ENCODE measurements at regions not wholly inside any gene's neighbourhood (a gene's known extent, or its start where the extent isn't known, plus 50 kb on each side); places are given as distances from the start of the nearest gene placed in this dataset.
A peak's percentile ranks its signal among the peaks of the same experiment; 100 is the strongest.

DNA sequence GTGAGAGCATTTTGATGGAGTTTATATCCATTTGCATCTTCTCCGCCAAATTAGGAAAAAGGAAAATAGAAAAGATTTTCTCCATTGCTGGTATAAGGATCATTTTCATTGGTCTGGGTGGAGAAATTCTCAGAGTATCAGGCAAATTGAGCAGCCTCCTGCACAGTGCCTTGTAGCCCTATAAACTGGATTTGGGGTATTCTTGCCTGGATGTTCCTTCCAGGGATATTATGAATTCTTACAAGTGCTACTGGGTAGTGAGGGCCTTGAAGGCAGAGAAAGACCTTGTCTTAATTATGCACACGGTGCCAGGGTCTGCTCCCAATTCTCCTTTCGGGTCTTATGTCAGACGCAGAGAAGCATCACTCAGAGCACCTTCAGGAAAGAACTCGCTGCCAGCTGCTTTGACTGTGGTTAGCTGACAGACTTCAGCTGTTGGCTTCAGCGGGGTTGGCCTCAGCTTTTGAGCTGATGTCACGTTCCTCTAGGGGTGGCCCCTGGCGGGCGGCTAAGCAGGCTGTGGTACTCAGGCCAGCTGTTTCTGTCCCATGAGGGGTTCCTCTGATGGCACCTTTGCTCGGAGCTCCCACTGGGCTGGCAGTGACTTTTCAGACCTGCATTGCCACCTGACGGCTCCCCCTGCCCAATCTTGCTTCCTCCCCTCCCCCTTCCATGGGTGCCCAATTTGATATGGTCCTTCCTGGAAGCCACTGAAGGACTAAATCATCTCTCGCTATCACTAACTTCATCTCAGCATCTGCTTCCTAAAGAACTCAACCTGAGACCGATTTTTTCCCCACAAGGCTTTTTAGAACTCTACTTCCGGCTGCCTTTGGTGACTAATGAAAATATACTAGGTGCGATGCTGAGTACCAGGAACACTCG lies 519.5 kb downstream of the BCOR start:
- peak; percentile 5 for DNase-seq

DNA sequence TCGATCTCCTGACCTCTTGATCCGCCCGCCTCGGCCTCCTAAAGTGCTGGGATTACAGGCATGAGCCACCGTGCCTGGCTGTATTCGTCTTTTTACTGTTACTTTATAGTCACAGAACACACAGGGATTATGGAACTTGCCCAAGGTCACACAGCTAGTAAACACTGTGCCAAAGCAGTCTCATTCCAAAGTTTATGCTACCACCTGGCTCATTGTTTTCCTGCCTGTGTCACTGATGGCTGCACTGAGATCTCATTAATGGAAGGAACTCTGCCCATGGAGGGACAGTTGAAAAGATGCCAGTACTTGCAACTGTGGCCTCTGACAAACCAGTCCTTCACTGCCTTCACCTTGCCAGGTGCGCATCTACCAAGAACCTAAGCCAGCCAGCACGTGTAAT lies 517.7 kb downstream of the BCOR start:
- DNase-seq = no peak

DNA sequence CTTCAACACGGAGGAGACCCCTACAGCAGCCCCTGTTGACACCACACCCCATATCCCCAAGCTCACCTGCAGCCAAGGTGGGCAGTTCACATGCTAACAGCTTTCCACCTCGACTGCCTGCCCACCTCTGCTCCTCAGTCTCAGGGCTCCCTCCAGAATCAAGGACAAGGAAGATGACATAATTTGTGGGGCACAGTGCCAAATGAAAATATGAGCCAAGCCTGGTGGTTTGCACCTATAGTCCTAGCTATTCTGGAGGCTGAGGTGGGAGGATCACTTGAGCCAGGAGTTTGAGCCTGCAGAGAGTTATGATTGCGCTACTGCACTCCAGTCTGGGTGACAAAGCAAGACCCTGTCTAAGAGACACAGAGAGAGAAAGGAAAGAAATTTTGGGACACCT lies 516.3 kb downstream of the BCOR start:
- no peak for DNase-seq

- no peak for DNase-seq
Measured at GRCh38 chrX:39582091-39582490, 515.7 kb downstream of the BCOR start.

- DNase-seq = no peak
Measured at GRCh38 chrX:39582976-39583375, 514.8 kb downstream of the BCOR start.

- DNase-seq = no peak
Measured at GRCh38 chrX:39585808-39586207, 511.9 kb downstream of the BCOR start.

DNA sequence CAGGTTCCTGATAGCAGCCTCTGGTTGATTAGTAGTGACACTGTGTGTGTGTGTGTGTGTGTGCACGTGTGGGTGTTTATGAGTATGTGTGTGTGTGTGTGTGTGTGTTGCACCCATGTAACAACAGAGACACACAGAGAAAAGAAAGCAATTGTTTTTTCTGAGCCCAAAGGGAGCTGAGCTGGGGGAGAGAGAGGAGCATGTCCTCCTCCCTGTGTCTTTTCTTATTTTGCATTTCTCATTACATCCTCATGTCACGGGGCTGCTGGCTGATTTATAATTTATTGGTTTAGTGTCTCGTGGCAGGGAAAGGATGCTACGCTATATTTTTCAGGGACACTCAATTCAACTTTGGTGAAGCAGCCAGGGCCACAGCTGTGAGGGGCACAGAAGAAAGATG lies 511.4 kb downstream of the BCOR start:
- DNase-seq = no peak

DNA sequence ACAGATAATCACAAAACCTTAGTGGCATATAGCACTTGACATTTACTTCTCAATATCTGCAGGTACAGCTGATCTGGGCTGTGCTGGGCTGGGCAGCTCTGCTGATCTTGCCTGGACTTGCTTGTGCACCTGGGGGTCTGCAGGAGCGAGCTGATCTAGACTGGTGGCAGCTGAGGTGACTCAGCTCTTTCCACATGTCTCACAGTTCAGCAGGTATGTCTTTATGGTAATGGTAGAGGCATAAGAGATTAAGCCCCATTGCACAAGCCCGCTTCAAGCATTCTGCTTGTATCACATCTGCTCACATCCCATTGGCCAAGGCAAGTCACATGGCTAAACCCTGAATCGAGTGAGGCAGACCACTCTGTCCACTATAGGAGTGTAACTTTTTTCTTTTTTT lies 506.7 kb downstream of the BCOR start:
- no peak for DNase-seq

DNA sequence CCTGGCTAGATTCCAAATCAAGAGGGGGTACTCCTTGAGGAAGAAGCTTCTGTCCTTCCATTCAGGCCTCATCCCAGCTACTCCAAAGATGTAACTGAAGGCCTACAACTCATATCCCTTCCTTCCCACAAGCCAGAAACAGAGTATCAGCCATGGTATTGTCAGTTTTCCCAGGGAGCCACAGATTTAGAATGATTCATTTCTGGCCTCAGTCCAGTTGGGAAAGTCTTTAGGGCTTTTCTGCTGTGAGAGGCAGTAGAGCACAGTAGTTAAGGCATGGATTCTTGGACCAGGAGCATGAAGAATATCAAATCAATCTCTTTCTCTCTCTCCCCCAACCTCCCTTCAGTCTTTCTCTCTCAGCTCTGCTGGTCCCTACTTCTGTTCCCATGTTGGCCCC lies 505.0 kb downstream of the BCOR start:
- no peak for DNase-seq

GRCh38 chrX:39595977-39596376 lies 501.8 kb downstream of the BCOR start:
- no peak for DNase-seq

- DNase-seq = no peak
Measured at GRCh38 chrX:39596437-39596836, 501.3 kb downstream of the BCOR start.

DNA sequence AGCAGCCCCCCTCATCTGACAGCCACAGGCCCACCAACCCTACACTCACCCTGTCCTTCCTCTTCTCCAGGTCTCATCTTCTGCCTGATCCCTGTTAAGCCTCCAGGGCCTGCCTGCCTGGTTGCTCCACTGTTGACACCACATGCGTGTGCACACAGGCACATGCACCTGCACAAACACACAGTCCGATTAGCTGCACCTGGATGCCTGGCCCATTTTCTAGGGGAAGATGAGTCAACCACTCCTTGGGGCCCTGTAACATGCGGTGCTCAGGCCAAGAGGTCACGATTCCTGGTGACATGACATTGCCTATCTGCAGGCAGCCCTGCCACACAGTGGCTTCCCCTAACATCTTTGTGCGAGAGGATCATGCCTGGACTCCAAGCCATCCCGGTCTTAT lies 498.4 kb downstream of the BCOR start:
- no peak for DNase-seq

DNA sequence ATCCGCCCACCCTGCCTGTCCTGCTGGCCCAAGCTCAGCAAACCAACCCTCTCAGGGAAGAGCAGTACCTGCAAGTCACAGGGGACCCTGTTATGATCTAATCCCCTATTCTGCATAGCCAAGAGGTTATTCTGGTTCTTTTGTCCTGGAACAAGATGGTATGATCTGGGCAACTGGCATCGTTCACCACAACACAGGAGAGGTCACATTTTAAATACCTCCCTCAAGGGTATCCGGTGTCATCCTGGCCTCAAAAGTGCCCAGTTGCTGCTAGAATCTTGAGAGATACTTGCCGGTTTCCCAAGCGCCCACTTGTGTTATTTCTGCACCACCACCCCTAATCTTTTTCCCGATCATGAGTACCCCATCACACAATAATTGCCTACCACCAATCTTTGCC lies 497.5 kb downstream of the BCOR start:
- no peak for DNase-seq

- no peak for DNase-seq
Measured at GRCh38 chrX:39601231-39602177, 496.3 kb downstream of the BCOR start.

DNA sequence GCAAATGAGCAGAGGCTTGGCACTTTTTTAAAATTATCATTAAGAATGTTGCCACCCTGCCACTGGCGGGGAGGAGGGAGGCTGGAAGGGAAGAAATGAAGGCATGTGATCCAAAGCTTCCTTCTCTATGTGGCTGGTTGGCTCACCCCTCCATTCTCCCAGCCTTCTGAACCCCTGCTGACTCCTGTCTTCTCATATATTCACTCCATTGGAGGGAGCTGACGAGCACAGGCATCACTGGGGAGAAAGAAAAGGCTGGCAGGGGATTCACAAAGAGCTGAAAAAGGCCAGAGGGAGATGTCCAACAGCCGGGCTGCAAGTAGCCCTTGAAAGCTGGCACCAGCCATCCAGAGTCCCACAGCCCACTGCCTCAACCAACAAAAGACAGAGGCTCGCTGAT lies 495.6 kb downstream of the BCOR start:
- DNase-seq = no peak

- no peak for DNase-seq
Measured at GRCh38 chrX:39603230-39603629, 494.5 kb downstream of the BCOR start.

DNA sequence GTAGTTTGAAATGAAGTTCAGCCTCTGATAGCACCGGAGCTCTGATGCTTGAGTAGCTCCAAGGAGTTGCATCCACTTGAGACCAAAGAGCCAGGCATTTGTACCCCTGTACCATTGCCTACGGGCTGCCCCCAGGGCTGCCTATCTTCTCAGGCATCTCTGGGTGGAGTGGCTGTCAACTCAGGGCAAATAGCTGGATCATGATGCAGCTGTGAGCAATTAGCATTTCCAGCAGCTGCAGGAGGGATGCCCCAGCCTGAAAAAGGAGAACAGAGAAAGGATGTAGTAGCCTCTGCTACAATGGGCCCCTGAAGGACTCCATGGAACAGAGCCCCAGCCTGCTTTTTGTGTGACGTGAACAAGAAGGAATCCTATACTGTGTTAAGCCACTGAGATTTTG lies 492.6 kb downstream of the BCOR start:
- no peak for DNase-seq

GRCh38 chrX:39605866-39606265 lies 491.9 kb downstream of the BCOR start:
- no peak for DNase-seq

GRCh38 chrX:39609941-39610340 lies 487.8 kb downstream of the BCOR start:
- no peak for DNase-seq

DNA sequence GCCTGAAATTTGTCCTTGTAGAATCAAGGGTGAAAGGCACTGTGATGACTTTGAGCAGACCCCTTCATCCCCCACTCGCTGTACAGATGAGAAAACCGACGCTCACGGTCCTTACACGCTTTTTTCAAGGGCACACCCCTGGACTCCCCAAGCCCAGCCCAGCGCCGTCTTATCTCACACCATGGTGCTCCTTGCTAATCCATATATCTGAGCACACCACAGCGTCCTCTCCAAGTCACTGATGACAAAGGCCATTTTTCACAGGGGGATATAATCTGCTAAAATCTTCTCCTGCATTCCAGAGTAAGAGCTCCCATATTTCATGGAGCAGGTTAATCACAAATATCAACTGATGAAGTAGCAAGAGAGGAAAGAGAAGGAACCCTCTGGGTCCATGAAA lies 486.3 kb downstream of the BCOR start:
- no peak for DNase-seq

DNA sequence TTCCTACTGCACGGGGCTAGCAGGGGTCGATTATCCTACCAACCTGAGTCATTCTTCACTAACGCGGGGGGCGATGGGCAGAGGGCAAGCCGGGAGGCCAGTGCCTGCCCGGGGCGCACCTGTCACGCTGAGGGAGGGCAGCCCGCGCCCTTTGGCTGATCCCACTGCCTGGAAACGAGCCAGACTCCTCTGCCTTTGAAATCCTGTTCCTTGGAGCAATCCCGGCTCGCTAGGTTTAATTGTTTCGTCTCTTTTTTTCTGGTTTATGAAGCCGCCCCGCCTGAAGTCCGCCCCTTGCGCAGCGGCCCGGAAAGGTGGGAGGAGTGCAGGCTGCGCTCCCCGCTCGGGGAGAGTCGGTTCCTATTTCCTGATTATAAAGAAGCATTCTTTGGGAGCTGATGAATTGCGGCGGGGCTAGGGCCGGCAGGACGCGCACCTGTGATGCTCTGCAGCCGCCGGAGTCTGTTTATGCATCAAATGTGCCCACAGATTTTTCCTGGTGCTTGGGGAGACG lies 484.2 kb downstream of the BCOR start:
- DNase-seq = peak; percentile 0

- peak; percentile 22 for DNase-seq
Measured at GRCh38 chrX:39613997-39614679, 483.6 kb downstream of the BCOR start.

DNA sequence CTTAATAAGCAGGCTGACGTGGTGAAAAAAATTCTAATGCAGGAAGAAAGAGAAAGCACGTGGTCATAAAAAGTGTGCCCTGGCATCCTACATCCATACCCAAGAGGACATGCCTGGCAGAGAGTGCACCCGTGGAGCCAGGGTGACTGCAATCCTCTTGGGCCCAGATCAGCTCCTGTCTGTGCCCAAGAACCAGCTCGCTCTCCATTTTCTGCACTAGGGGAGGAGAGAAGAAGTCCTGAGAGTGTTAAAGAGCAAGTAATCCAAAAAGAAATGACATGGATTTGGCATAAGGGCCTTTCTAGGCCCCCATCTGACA lies 483.1 kb downstream of the BCOR start:
- DNase-seq = no peak
